ENCODE measurements at regions not wholly inside any gene's neighbourhood (a gene's known extent, or its start where the extent isn't known, plus 50 kb on each side); places are given as distances from the start of the nearest gene placed in this dataset.

DNA sequence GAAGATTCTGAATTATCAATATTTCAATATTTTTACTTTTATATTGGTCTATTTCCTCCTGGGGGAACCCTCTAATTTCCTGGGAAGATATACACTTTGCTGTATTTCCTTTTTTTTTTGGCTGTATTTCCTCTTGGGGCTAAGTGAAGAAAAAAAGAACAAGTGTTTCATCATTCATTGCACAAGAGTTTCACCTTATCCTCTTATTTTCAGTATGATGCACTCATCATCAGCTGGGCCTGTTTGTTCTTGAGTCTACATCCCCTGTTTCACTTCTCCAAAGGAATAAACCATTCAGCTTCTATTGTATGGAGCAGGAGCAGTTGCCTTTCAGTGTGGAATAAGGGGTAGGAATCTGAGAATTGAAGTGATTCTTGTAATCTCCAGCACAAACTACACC lies 210.8 kb downstream of the FAM170A start:
- no peak overlapping the region for H3K27ac ChIP-seq (ENCODE audit: low read length)
- H3K36me3 ChIP-seq (ENCODE audit: insufficient read depth, low read depth, low read length) = no peaks in the 10 kb centered on the region
- H3K4me3 ChIP-seq (ENCODE audit: low read length) = no peak overlapping the region
- H3K4me1 ChIP-seq (ENCODE audit: insufficient read depth, low read length) = no peaks in the 10 kb centered on the region
- no peak overlapping the region for H3K9ac ChIP-seq (ENCODE audit: low read depth, low read length)
- H3K27me3 ChIP-seq (ENCODE audit: insufficient read depth, low read length) = no peaks in the 10 kb centered on the region
- no peaks in the 10 kb centered on the region for H3K9me3 ChIP-seq (ENCODE audit: insufficient read depth, low read depth, low read length)

DNA sequence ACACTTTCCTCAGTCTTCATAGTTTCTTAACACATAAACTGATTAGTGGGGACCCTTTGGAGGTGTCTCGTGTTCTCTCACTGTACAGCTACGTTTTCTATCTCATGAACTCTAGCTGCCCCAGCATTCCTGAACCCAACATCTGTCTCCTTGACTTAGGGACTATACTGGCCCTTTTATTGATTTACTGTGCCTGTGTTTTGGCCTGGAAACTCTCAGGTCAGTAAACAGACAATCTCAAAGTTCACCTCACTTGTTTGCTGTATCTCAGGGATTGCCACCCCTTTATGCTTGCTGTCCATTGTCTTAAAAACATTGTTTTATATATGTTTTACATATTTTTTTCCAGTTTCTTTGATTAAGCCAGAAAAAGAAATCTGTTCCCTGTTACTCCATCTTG lies 222.8 kb downstream of the FAM170A start:
- no peak overlapping the region for H3K9ac ChIP-seq (ENCODE audit: low read depth, low read length)
- H3K9me3 ChIP-seq (ENCODE audit: insufficient read depth, low read depth, low read length) = no peaks in the 10 kb centered on the region
- H3K4me1 ChIP-seq (ENCODE audit: insufficient read depth, low read length) = no peaks in the 10 kb centered on the region
- H3K27ac ChIP-seq (ENCODE audit: low read length) = no peak overlapping the region
- no peak overlapping the region for H3K4me3 ChIP-seq (ENCODE audit: low read length)
- no peaks in the 10 kb centered on the region for H3K27me3 ChIP-seq (ENCODE audit: insufficient read depth, low read length)
- no peaks in the 10 kb centered on the region for H3K36me3 ChIP-seq (ENCODE audit: insufficient read depth, low read depth, low read length)

DNA sequence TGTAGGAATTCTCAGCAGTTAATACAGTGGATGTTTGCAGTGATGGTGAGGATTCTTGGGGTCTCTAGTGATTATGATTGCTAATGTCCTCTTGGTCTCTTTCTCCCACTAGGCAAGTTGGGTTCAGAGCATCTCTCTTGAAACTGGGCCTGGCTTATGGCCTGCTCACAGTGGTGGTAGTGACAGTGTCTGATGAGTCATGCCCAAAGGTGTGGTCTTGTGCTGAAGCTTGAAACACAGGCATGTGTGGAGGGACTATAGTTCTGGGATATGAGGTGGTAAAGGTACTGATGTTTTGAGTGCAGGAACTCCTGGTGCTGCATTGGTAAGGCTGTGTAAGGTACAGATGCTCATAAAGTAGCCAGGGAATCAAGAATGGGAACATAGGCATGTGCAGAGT lies 231.1 kb downstream of the FAM170A start:
- Histone ChIP-seq H3K4me3 (ENCODE audit: low read length) (no peak overlapping the region), H3K4me1 (ENCODE audit: insufficient read depth, low read length) (no peaks in the 10 kb centered on the region), H3K36me3 (ENCODE audit: insufficient read depth, low read depth, low read length) (no peaks in the 10 kb centered on the region), H3K9ac (ENCODE audit: low read depth, low read length) (no peak overlapping the region), H3K9me3 (ENCODE audit: insufficient read depth, low read depth, low read length) (no peaks in the 10 kb centered on the region), H3K27me3 (ENCODE audit: insufficient read depth, low read length) (no peaks in the 10 kb centered on the region), H3K27ac (ENCODE audit: low read length) (no peak overlapping the region)

DNA sequence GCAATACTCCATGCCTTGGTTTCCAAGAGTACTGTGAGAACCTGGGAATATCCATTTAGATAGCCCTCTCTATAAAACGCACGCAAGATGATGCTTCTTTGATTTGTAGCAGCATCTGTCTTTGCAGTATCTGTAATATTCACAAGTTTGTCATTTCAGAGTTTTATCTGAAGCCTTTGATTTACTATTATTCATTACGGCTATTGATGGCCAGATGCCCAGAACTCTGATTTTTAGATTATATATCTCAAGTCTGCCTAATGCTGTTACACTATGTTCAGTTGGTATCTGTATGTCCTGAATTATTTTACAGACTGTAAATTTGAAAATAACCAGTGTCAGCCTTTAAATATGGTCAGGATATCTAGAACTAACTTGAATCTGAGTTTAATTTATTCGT lies 233.3 kb downstream of the FAM170A start:
- Histone ChIP-seq H3K4me3 (ENCODE audit: low read length) (no peak overlapping the region), H3K9ac (ENCODE audit: low read depth, low read length) (no peak overlapping the region), H3K27ac (ENCODE audit: low read length) (no peak overlapping the region), H3K4me1 (ENCODE audit: insufficient read depth, low read length) (no peaks in the 10 kb centered on the region), H3K36me3 (ENCODE audit: insufficient read depth, low read depth, low read length) (no peaks in the 10 kb centered on the region), H3K9me3 (ENCODE audit: insufficient read depth, low read depth, low read length) (no peaks in the 10 kb centered on the region), H3K27me3 (ENCODE audit: insufficient read depth, low read length) (no peaks in the 10 kb centered on the region)

DNA sequence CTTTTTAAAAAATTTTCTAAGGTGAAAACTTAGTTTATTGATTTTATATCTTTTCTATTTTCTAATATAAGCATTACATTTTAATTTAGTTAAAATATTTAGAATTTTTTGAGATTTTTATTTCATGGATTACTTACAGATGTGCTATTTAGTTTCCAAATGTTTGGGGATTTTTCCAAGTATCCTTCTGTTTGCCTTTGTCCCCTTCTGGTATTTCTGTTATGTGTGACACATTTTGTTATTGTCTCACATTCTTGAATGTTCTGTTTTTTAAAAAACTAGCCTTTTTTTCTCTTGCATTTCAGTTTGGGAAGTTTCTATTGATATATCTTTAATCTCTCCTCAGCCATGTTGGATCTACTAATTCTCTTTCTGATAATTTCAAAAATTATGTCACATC lies 234.9 kb downstream of the FAM170A start:
- no peak overlapping the region for H3K9ac ChIP-seq (ENCODE audit: low read depth, low read length)
- H3K9me3 ChIP-seq (ENCODE audit: insufficient read depth, low read depth, low read length) = no peaks in the 10 kb centered on the region
- H3K4me1 ChIP-seq (ENCODE audit: insufficient read depth, low read length) = no peaks in the 10 kb centered on the region
- no peaks in the 10 kb centered on the region for H3K27me3 ChIP-seq (ENCODE audit: insufficient read depth, low read length)
- no peak overlapping the region for H3K4me3 ChIP-seq (ENCODE audit: low read length)
- no peaks in the 10 kb centered on the region for H3K36me3 ChIP-seq (ENCODE audit: insufficient read depth, low read depth, low read length)
- H3K27ac ChIP-seq (ENCODE audit: low read length) = no peak overlapping the region

DNA sequence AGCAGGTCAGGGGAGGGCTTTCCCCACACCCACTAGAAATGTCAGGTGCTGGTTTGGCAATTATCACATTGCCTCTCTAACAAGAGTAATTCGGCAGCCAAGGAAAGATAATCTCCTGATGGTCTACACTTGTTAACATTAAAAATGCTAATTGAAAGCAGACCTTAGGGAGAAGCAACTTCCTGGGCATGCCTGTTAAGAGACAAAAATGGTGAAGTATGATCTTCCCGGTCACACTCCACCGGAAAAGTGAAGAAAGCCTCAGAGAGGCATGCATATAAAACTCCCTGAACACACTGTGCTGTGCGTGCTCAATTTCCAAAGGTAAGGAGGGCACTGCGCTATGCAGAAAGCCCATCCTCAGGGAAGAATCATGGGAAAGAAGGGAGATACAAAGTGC lies 244.3 kb downstream of the FAM170A start:
- Histone ChIP-seq H3K9me3 (ENCODE audit: insufficient read depth, low read depth, low read length) (no peaks in the 10 kb centered on the region), H3K9ac (ENCODE audit: low read depth, low read length) (no peak overlapping the region), H3K4me3 (ENCODE audit: low read length) (no peak overlapping the region)

DNA sequence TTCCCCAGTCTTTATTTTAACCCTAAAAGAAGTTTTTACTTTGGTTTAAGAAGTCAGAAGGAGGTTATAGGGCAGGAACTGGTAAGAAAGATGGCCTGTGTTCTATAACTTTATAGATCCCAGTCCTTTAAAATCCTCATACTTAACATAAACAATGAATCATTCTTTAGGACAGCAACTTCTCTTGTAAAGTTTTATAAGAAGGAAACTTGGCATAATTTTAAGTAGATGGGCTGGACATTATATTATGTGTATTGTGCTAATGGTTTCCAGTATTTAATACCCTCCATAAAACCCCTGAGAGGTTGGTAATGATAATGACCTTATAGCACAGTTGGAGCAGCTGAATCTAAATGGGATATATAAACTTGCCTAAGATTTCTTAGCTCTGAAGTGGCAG lies 247.2 kb downstream of the FAM170A start:
- Histone ChIP-seq H3K9me3 (ENCODE audit: insufficient read depth, low read depth, low read length) (no peaks in the 10 kb centered on the region), H3K4me1 (ENCODE audit: insufficient read depth, low read length) (no peaks in the 10 kb centered on the region), H3K4me3 (ENCODE audit: low read length) (no peak overlapping the region), H3K36me3 (ENCODE audit: insufficient read depth, low read depth, low read length) (no peaks in the 10 kb centered on the region), H3K9ac (ENCODE audit: low read depth, low read length) (no peak overlapping the region), H3K27ac (ENCODE audit: low read length) (no peak overlapping the region), H3K27me3 (ENCODE audit: insufficient read depth, low read length) (no peaks in the 10 kb centered on the region)

More for the DNA sequence above, 244.3 kb downstream of the FAM170A start:
- Histone ChIP-seq H3K4me1 (ENCODE audit: insufficient read depth, low read length) (no peaks in the 10 kb centered on the region), H3K36me3 (ENCODE audit: insufficient read depth, low read depth, low read length) (no peaks in the 10 kb centered on the region), H3K27me3 (ENCODE audit: insufficient read depth, low read length) (no peaks in the 10 kb centered on the region), H3K27ac (ENCODE audit: low read length) (no peak overlapping the region)

DNA sequence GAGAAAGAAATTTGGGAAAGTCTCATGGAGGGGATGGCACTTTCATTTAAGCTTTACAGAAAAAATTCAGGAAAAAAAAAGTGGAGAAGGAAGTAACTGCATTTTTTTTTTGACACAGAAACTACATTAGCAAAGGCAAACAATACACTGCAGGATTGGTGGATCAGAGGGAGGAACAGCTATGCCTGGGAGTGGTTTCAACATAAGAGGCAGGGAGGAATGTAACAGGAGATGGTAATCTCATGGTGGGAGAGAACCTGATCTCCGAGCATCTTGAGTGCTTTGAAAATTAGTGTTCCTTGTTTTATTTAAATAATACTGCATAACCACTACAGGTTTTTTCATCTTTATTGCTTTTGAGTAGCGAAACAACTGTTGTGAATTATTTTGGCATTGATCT lies 249.4 kb downstream of the FAM170A start:
- Histone ChIP-seq H3K9ac (ENCODE audit: low read depth, low read length) (no peak overlapping the region), H3K27ac (ENCODE audit: low read length) (no peak overlapping the region), H3K9me3 (ENCODE audit: insufficient read depth, low read depth, low read length) (no peaks in the 10 kb centered on the region)

DNA sequence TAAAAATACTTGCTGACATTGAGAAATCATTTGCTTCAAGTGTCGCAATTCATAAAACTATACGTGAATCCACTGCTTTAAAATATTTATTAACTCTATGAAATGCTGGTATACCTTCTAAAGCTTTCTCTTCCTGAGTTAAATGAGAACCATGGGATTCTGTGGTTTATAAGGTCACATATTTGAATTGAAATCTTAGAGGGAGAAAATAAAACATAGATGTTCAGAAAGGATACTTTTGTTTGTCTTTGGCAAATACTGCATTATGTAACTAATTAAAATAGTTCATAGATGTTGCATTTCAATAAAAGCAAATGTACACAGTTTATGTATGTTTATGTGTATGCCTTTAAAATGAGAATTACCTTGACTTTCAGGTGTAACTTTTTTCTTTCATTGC lies 250.1 kb downstream of the FAM170A start:
- no peak overlapping the region for H3K4me3 ChIP-seq (ENCODE audit: low read length)
- no peak overlapping the region for H3K27ac ChIP-seq (ENCODE audit: low read length)
- no peaks in the 10 kb centered on the region for H3K36me3 ChIP-seq (ENCODE audit: insufficient read depth, low read depth, low read length)
- no peak overlapping the region for H3K9ac ChIP-seq (ENCODE audit: low read depth, low read length)
- no peaks in the 10 kb centered on the region for H3K4me1 ChIP-seq (ENCODE audit: insufficient read depth, low read length)
- no peaks in the 10 kb centered on the region for H3K9me3 ChIP-seq (ENCODE audit: insufficient read depth, low read depth, low read length)
- H3K27me3 ChIP-seq (ENCODE audit: insufficient read depth, low read length) = no peaks in the 10 kb centered on the region

More for the DNA sequence above, 249.4 kb downstream of the FAM170A start:
- H3K4me3 ChIP-seq (ENCODE audit: low read length) = no peak overlapping the region
- H3K27me3 ChIP-seq (ENCODE audit: insufficient read depth, low read length) = no peaks in the 10 kb centered on the region
- H3K4me1 ChIP-seq (ENCODE audit: insufficient read depth, low read length) = no peaks in the 10 kb centered on the region
- H3K36me3 ChIP-seq (ENCODE audit: insufficient read depth, low read depth, low read length) = no peaks in the 10 kb centered on the region

DNA sequence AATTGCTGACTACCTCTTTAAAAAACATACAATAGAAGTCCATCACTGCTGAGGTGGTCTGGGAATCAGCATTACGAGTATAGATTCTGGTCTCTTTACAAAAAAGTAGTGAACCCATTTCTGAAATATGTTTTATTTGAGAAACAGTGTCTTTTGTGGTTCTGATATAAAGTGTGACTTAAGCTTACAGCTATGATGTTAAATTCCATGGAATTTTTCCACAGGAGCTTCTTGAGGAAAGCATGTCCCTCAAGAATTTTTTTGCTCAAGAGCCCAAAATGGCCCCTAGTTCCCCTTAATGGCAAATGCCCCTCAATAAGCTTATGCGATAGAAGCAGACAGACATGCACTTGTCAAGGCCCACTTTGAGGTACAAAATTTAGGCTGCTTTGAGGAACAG lies 265.7 kb downstream of the FAM170A start:
- Histone ChIP-seq H3K9me3 (ENCODE audit: insufficient read depth, low read depth, low read length) (no peaks in the 10 kb centered on the region), H3K9ac (ENCODE audit: low read depth, low read length) (no peak overlapping the region), H3K4me1 (ENCODE audit: insufficient read depth, low read length) (no peaks in the 10 kb centered on the region), H3K4me3 (ENCODE audit: low read length) (no peak overlapping the region), H3K27ac (ENCODE audit: low read length) (no peak overlapping the region), H3K36me3 (ENCODE audit: insufficient read depth, low read depth, low read length) (no peaks in the 10 kb centered on the region), H3K27me3 (ENCODE audit: insufficient read depth, low read length) (no peaks in the 10 kb centered on the region)

DNA sequence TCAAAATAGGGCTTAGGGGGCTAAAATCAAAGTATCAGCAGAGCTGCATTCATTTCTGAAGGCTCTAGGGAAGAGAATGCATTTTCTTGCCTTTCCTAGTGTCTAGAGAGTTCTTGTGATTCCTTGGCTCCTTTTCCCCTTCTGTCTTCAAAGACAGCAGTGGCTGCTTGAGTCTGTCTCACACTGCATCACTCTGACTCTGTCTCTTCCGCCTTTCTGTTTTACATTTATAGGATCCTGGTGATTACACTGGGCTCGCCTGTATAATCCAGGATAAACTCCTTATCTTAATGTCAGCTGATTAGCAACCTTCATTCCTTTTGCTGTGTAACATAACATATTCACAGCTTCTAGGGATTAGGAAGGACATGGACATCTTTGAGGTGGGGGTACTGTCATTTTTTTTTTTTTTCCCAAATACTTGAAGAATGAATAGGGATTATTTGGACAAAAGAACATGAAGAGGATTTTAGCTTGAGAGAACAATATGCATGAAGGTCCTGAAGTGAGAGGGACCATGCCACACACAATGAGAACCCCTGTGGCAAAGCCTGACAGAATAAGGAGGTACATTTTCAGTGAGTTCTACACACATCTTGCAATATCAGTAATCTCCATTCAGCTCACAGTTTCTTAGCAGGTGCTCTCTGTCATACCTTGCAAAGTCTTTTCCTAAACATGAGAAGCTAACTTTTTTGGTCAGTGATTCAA lies 267.6 kb downstream of the FAM170A start:
- Histone ChIP-seq H3K27me3 (ENCODE audit: insufficient read depth, low read length) (no peaks in the 10 kb centered on the region), H3K9me3 (ENCODE audit: insufficient read depth, low read depth, low read length) (no peaks in the 10 kb centered on the region), H3K36me3 (ENCODE audit: insufficient read depth, low read depth, low read length) (no peaks in the 10 kb centered on the region), H3K4me1 (ENCODE audit: insufficient read depth, low read length) (no peaks in the 10 kb centered on the region), H3K4me3 (ENCODE audit: low read length) (no peak overlapping the region), H3K27ac (ENCODE audit: low read length) (no peak overlapping the region), H3K9ac (ENCODE audit: low read depth, low read length) (no peak overlapping the region)

DNA sequence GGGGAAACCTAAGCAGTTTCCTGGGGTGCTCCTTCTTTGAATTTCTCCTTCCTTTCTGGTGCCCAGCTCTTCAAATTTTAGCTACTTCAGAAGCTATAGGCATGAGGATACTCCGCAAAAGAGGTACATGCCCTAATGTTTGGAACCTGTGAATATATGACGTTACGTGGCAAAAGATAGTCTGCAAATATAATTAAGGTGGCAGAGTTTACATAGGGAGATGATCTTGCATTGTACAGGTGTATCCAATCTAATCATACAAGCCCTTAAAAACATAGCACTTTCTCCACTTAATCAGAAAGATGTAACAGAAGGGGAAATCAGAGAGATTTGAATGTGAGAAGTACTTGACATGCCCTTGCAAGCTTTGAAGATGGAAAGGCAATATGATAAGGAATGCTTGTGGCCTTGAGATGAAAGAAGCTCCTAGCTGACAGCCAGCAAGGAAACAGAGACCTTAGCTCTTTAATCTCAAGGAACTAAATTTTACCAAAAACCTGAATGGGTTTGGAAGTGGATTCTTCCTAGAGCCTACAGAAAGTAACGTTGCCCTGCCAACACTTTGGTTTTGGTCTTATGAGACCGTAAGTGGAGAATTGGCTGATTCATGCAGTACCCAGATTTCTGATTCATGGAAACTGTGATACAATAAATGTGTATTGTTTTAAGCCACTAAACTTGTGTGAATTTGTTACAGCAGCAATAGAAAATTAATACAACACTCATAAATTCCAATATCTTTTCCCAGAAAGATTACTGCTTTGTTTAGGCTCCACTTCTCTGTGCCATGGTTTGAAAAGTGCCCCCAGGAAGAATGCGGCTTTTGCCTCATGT lies 268.4 kb downstream of the FAM170A start:
- H3K4me3 ChIP-seq (ENCODE audit: low read length) = no peak overlapping the region
- no peaks in the 10 kb centered on the region for H3K4me1 ChIP-seq (ENCODE audit: insufficient read depth, low read length)
- H3K27ac ChIP-seq (ENCODE audit: low read length) = no peak overlapping the region
- no peak overlapping the region for H3K9ac ChIP-seq (ENCODE audit: low read depth, low read length)
- no peaks in the 10 kb centered on the region for H3K27me3 ChIP-seq (ENCODE audit: insufficient read depth, low read length)
- no peaks in the 10 kb centered on the region for H3K9me3 ChIP-seq (ENCODE audit: insufficient read depth, low read depth, low read length)
- no peaks in the 10 kb centered on the region for H3K36me3 ChIP-seq (ENCODE audit: insufficient read depth, low read depth, low read length)
